ENCODE measurements at regions not wholly inside any gene's neighbourhood (a gene's known extent, or its start where the extent isn't known, plus 50 kb on each side); places are given as distances from the start of the nearest gene placed in this dataset.

DNA sequence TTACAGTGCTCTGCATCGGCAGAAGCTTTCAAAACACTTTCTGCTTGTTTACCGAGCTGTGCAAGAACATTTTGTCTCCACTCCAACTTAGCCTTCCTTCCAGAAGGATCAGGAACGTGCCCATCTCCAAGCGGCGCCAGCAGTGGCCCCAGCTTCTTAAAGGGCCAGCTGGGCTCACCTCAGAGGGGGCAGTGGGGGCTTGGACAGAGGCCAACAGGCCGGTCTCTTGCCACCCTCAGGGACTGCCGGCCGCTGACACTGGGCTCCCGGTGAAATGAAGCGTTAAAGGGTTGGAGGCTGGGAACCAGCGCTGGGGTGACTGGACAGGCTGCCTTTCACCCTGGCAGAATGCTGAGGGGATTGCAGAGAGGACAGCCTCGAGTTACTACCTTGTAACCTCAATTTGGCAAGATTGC is 67.0 kb upstream of the RNU6ATAC start:
- H3K9me2 ChIP-seq (ENCODE audit: low read depth, low read length) = no peaks in the 10 kb centered on the region
- H3K9ac ChIP-seq (ENCODE audit: low read length) = no peak overlapping the region
- H3K4me2 ChIP-seq (ENCODE audit: low read length) = no peak overlapping the region; the same call in 1 of the 2 replicates
- H3K36me3 ChIP-seq (ENCODE audit: insufficient read depth, low read length) = no peaks in the 10 kb centered on the region
- no peaks in the 10 kb centered on the region for H3K9me3 ChIP-seq (ENCODE audit: low read length)
- peaks cover 33% of the 10 kb centered on the region for H3K4me1 ChIP-seq (ENCODE audit: insufficient read depth, low read length, severe bottlenecking)
- H3K27ac ChIP-seq (ENCODE audit: low read depth, low read length, poor library complexity, severe bottlenecking) = no peak overlapping the region
- H4K20me1 ChIP-seq (ENCODE audit: insufficient read depth, low read length) = no peaks in the 10 kb centered on the region
- H3F3A ChIP-seq (ENCODE audit: insufficient read depth, low read length) = no peaks in the 10 kb centered on the region
- H2AFZ ChIP-seq (ENCODE audit: low read length) = no peak overlapping the region
- no peaks in the 10 kb centered on the region for H3K79me2 ChIP-seq (ENCODE audit: insufficient read depth, low read length)
- no peak for TF ChIP-seq EZH2 (IDR thresholded peaks at IDR 0.05; ENCODE audit: borderline replicate concordance, low read length)
- TF ChIP-seq, protein P1, sequence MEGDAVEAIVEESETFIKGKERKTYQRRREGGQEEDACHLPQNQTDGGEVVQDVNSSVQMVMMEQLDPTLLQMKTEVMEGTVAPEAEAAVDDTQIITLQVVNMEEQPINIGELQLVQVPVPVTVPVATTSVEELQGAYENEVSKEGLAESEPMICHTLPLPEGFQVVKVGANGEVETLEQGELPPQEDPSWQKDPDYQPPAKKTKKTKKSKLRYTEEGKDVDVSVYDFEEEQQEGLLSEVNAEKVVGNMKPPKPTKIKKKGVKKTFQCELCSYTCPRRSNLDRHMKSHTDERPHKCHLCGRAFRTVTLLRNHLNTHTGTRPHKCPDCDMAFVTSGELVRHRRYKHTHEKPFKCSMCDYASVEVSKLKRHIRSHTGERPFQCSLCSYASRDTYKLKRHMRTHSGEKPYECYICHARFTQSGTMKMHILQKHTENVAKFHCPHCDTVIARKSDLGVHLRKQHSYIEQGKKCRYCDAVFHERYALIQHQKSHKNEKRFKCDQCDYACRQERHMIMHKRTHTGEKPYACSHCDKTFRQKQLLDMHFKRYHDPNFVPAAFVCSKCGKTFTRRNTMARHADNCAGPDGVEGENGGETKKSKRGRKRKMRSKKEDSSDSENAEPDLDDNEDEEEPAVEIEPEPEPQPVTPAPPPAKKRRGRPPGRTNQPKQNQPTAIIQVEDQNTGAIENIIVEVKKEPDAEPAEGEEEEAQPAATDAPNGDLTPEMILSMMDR (IDR thresholded peaks at IDR 0.05; ENCODE audit: low read length) = no peak
- H3K27me3 ChIP-seq (ENCODE audit: insufficient read depth, low read length) = peaks cover 7% of the 10 kb centered on the region; the same call in 1 of the 2 replicates
- H3K4me3 ChIP-seq (ENCODE audit: low read depth, low read length, poor library complexity, severe bottlenecking) = no peak overlapping the region

DNA sequence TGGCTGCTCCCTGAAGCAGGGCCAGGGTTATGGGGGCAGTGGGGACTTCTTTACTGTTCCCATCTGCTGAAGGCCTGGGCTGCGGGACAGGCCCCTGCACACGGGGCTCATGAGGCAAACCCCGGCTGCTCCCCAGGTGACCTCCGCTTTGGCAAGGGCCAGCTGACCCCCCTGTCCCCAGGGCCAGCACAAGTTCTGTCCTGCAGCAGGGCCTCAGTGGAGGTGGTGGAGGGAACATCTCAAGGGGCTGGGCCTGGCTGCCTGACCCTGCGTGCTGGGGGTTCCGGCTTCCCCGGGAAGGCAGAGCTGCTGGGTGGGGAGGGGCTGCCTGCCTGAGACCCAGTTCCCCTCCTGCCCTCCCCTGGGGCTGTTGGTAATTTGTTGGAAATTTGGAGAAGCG is 67.4 kb upstream of the RNU6ATAC start:
- Histone ChIP-seq H3K79me2 (ENCODE audit: insufficient read depth, low read length) (no peaks in the 10 kb centered on the region), H3K4me3 (ENCODE audit: low read depth, low read length, poor library complexity, severe bottlenecking) (no peak overlapping the region), H3K9ac (ENCODE audit: low read length) (no peak overlapping the region), H3K9me2 (ENCODE audit: low read depth, low read length) (no peaks in the 10 kb centered on the region), H3K27me3 (ENCODE audit: insufficient read depth, low read length) (peaks cover 7% of the 10 kb centered on the region; the same call in 1 of the 2 replicates), H2AFZ (ENCODE audit: low read length) (no peak overlapping the region), H3K27ac (ENCODE audit: low read depth, low read length, poor library complexity, severe bottlenecking) (no peak overlapping the region), H3K4me2 (ENCODE audit: low read length) (no peak overlapping the region), H3K9me3 (ENCODE audit: low read length) (no peaks in the 10 kb centered on the region), H3F3A (ENCODE audit: insufficient read depth, low read length) (no peaks in the 10 kb centered on the region), H3K4me1 (ENCODE audit: insufficient read depth, low read length, severe bottlenecking) (peaks cover 33% of the 10 kb centered on the region), H3K36me3 (ENCODE audit: insufficient read depth, low read length) (no peaks in the 10 kb centered on the region), H4K20me1 (ENCODE audit: insufficient read depth, low read length) (no peaks in the 10 kb centered on the region)
- TF ChIP-seq, protein P1 (IDR thresholded peaks at IDR 0.05; ENCODE audit: low read length) = no peak

DNA sequence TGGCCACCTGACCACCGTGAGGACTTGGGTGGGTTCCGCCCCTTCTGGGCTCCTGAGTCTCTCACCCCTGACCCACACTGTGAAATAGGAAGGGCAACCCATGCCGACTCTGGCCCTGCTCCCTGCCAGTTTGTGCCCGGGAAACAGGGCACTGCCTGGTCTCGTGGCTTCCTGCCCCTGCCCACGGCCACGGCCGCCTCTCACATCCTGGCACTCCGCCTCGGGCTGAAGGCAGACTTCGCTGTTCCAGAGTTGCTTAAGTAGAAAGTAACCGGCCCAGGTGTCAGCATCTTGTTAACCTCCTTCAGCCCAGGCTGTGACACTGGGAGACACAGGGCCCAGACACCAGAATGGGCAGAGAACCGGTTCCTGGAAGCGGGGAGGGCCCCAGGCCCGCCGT is 68.7 kb upstream of the RNU6ATAC start:
- no peak overlapping the region for H3K4me2 ChIP-seq (ENCODE audit: low read length)
- H3K4me1 ChIP-seq (ENCODE audit: insufficient read depth, low read length, severe bottlenecking) = peaks cover 25% of the 10 kb centered on the region
- no peaks in the 10 kb centered on the region for H3K9me2 ChIP-seq (ENCODE audit: low read depth, low read length)
- no peak overlapping the region for H3K27ac ChIP-seq (ENCODE audit: low read depth, low read length, poor library complexity, severe bottlenecking)
- H3K79me2 ChIP-seq (ENCODE audit: insufficient read depth, low read length) = no peaks in the 10 kb centered on the region
- H3K27me3 ChIP-seq (ENCODE audit: insufficient read depth, low read length) = peaks cover 7% of the 10 kb centered on the region; the same call in 1 of the 2 replicates
- H4K20me1 ChIP-seq (ENCODE audit: insufficient read depth, low read length) = no peaks in the 10 kb centered on the region
- H2AFZ ChIP-seq (ENCODE audit: low read length) = no peak overlapping the region
- H3K9ac ChIP-seq (ENCODE audit: low read length) = no peak overlapping the region
- H3K9me3 ChIP-seq (ENCODE audit: low read length) = no peaks in the 10 kb centered on the region
- H3F3A ChIP-seq (ENCODE audit: insufficient read depth, low read length) = no peaks in the 10 kb centered on the region
- no peak overlapping the region for H3K4me3 ChIP-seq (ENCODE audit: low read depth, low read length, poor library complexity, severe bottlenecking)
- TF ChIP-seq, protein P1 (IDR thresholded peaks at IDR 0.05; ENCODE audit: low read length) = no peak
- TF ChIP-seq EZH2 (IDR thresholded peaks at IDR 0.05; ENCODE audit: borderline replicate concordance, low read length) = no peak
- H3K36me3 ChIP-seq (ENCODE audit: insufficient read depth, low read length) = no peaks in the 10 kb centered on the region
